ENCODE measurements at regions not wholly inside any gene's neighbourhood (a gene's known extent, or its start where the extent isn't known, plus 50 kb on each side); places are given as distances from the start of the nearest gene placed in this dataset.

DNA sequence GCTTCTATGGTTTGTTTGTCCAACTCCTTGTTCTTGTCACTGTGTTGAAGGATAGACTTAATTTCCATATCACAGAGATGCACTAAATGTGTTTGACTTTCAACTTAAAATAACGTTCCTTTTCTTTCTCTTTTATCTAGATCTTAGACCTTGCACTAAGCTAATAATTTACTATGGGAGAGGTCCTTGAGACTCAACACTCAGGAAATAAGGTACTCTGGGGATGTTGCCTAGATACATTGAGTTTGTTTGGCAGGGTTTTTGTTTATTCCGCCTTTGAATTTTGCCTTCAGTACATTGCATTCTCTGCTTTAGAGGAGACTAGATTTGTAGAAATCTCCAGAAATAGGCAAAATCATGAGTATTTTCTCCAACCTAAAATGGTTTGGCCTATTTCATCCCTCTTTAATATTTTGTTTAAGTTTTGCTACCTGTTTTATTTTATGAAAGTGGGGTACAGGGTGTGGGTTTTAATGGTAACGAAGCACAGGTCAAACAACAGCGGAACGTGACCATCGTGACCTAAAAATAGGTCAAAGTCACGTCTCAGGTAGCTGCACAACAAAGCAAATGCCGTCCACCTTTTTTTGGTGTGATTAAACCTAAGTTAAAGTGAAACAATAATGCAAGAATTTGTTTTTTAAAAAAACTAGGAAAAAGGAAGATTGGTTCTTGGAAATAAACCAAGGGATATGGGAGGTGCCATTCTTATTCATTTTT is 115.3 kb upstream of the CPSF6 start:
- Histone ChIP-seq H3K9ac (ENCODE audit: insufficient read depth in 1 of 2, low read length in 2 of 2) (no peak overlapping the region), H3K9me3 (ENCODE audit: control insufficient read depth in 4 of 4, insufficient read depth in 3 of 4, low read length in 3 of 4) (peaks cover 0 to 2% (median 0%) of the 10 kb centered on the region in 4 donors), H3K36me3 (ENCODE audit: control insufficient read depth in 4 of 4, insufficient read depth in 4 of 4, low read length in 4 of 4) (no peaks in the 10 kb centered on the region), H3K4me1 (ENCODE audit: control insufficient read depth in 5 of 5, insufficient read depth in 5 of 5, low read length in 5 of 5) (peaks cover 0 to 20% (median 2%) of the 10 kb centered on the region in 5 donors), H3K4me3 (no peak overlapping the region), H3K27ac (ENCODE audit: low read depth in 1 of 2, low read length in 1 of 2) (peak overlapping the region in 1 of 2 donors; percentile 73), H3K27me3 (ENCODE audit: control insufficient read depth in 3 of 3, insufficient read depth in 3 of 3, low read length in 2 of 3) (no peaks in the 10 kb centered on the region)
- peak in 2 of 3 donors; percentile 75 to 89 for DNase-seq
- TF ChIP-seq, protein P1, sequence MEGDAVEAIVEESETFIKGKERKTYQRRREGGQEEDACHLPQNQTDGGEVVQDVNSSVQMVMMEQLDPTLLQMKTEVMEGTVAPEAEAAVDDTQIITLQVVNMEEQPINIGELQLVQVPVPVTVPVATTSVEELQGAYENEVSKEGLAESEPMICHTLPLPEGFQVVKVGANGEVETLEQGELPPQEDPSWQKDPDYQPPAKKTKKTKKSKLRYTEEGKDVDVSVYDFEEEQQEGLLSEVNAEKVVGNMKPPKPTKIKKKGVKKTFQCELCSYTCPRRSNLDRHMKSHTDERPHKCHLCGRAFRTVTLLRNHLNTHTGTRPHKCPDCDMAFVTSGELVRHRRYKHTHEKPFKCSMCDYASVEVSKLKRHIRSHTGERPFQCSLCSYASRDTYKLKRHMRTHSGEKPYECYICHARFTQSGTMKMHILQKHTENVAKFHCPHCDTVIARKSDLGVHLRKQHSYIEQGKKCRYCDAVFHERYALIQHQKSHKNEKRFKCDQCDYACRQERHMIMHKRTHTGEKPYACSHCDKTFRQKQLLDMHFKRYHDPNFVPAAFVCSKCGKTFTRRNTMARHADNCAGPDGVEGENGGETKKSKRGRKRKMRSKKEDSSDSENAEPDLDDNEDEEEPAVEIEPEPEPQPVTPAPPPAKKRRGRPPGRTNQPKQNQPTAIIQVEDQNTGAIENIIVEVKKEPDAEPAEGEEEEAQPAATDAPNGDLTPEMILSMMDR (IDR thresholded peaks at IDR 0.05; ENCODE audit: control extremely low read depth, extremely low read depth), result no peak
- 57 to 74% methylated on average over 8 of the region's 8 CpGs for WGBS, 2 donors
- ATAC-seq (ENCODE audit: insufficient read depth, low FRiP score), result peak; percentile 61

- WGBS, 2 donors, result 72 to 84% methylated on average over 1 of the region's 1 CpG
- TF ChIP-seq, protein P1 (IDR thresholded peaks at IDR 0.05; ENCODE audit: control extremely low read depth, extremely low read depth), result no peak
- Histone ChIP-seq H3K4me1 (ENCODE audit: control insufficient read depth in 5 of 5, insufficient read depth in 5 of 5, low read length in 5 of 5) (peaks cover 0 to 14% (median 2%) of the 10 kb centered on the region in 5 donors), H3K27ac (ENCODE audit: low read depth in 1 of 2, low read length in 1 of 2) (no peak overlapping the region), H3K27me3 (ENCODE audit: control insufficient read depth in 3 of 3, insufficient read depth in 3 of 3, low read length in 2 of 3) (no peaks in the 10 kb centered on the region), H3K9me3 (ENCODE audit: control insufficient read depth in 4 of 4, insufficient read depth in 3 of 4, low read length in 3 of 4) (no peaks in the 10 kb centered on the region), H3K4me3 (no peak overlapping the region), H3K36me3 (ENCODE audit: control insufficient read depth in 4 of 4, insufficient read depth in 4 of 4, low read length in 4 of 4) (no peaks in the 10 kb centered on the region), H3K9ac (ENCODE audit: insufficient read depth in 1 of 2, low read length in 2 of 2) (no peak overlapping the region)
- ATAC-seq (ENCODE audit: insufficient read depth, low FRiP score), result no peak
- DNase-seq, result peak in 1 of 3 donors; percentile 57
Observed at GRCh38 chr12:69129017-69129416, 110.4 kb upstream of the CPSF6 start.

GRCh38 chr12:69129564-69129963 is 109.8 kb upstream of the CPSF6 start:
- TF ChIP-seq, protein P1 (IDR thresholded peaks at IDR 0.05; ENCODE audit: control extremely low read depth, extremely low read depth), result no peak
- no peak for DNase-seq
- ATAC-seq (ENCODE audit: insufficient read depth, low FRiP score), result no peak
- 89 to 91% methylated on average over 4 of the region's 4 CpGs for WGBS, 2 donors
- H3K27ac ChIP-seq (ENCODE audit: low read depth in 1 of 2, low read length in 1 of 2), result peak overlapping the region in 1 of 2 donors; percentile 67
- no peak overlapping the region for H3K9ac ChIP-seq (ENCODE audit: insufficient read depth in 1 of 2, low read length in 2 of 2)
- H3K4me1 ChIP-seq (ENCODE audit: control insufficient read depth in 5 of 5, insufficient read depth in 5 of 5, low read length in 5 of 5), result peaks cover 0 to 11% (median 2%) of the 10 kb centered on the region in 5 donors
- H3K36me3 ChIP-seq (ENCODE audit: control insufficient read depth in 4 of 4, insufficient read depth in 4 of 4, low read length in 4 of 4), result no peaks in the 10 kb centered on the region
- no peaks in the 10 kb centered on the region for H3K9me3 ChIP-seq (ENCODE audit: control insufficient read depth in 4 of 4, insufficient read depth in 3 of 4, low read length in 3 of 4)
- H3K4me3 ChIP-seq, result no peak overlapping the region
- no peaks in the 10 kb centered on the region for H3K27me3 ChIP-seq (ENCODE audit: control insufficient read depth in 3 of 3, insufficient read depth in 3 of 3, low read length in 2 of 3)
